ENCODE measurements at regions not wholly inside any gene's neighbourhood (a gene's known extent, or its start where the extent isn't known, plus 50 kb on each side); places are given as distances from the start of the nearest gene placed in this dataset.

DNA sequence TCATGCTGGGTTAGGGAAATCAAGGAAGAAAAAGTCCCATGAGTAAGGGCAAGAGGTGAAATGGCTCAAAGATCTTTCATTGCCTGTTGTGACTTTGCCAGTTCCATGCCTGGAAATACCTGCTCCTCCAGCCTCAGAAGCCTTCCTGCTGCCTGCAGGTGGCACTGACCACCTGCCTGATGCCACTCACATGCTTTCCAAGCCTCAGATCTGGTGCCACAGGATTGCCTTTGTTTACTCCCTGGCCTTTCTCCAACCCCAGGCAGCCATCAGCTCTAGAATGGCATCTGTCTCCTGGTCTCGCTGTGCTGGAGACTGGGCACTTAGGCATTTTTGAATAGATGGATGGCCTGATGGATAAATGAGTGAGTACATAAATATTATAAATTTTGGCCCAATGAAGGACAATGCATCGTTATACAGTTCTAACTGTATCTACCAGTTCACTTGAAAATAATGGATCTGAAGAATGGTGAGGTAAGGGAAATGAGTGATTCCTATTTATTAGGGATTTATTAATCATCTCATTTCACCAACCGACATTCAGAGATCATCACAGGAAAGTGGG, 657.2 kb downstream of the INHBA start:
- no peak overlapping the region for H3K4me3 ChIP-seq (ENCODE audit: low read length in 2 of 2)
- H3K9me3 ChIP-seq (ENCODE audit: control insufficient read depth in 2 of 2, insufficient read depth in 1 of 2, low read length in 1 of 2), result no peaks in the 10 kb centered on the region
- H3K27me3 ChIP-seq (ENCODE audit: control insufficient read depth in 2 of 2, insufficient read depth in 1 of 2, low read length in 1 of 2), result no peaks in the 10 kb centered on the region
- H3K27ac ChIP-seq (ENCODE audit: low read depth in 1 of 2, low read length in 1 of 2), result no peak overlapping the region
- H3K4me1 ChIP-seq (ENCODE audit: control insufficient read depth in 2 of 2, insufficient read depth in 2 of 2, low read length in 2 of 2), result no peaks in the 10 kb centered on the region
- no peak for DNase-seq (ENCODE audit: low read depth in 6 of 9, low spot score in 9 of 9)
- no peaks in the 10 kb centered on the region for H3K36me3 ChIP-seq (ENCODE audit: control insufficient read depth in 2 of 2, insufficient read depth in 2 of 2, low read length in 1 of 2)
- WGBS, result 97% methylated on average over 3 of the region's 3 CpGs

DNA sequence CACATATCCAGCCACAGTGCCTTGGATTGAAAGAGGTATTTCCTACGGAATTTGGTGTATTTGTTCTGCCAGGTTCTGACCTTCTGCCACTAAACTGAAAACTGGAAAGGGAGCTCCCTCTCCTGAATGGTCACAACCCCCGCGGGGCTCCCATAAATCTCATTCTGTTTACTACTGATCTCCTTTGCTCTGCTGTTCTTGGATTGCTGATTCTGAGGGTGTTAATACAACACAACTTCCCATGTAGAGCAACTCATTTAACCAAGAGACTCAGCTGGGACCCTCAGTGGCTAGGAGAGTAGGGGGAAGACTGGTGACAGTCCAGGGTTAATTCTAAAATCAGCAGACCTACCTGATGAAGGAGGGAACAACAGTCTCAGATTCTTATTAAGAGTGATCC, 662.9 kb downstream of the INHBA start:
- WGBS, result 95% methylated on average over 3 of the region's 3 CpGs
- no peak overlapping the region for H3K27ac ChIP-seq (ENCODE audit: low read depth in 1 of 2, low read length in 1 of 2)
- no peak for DNase-seq (ENCODE audit: low read depth in 6 of 9, low spot score in 9 of 9)

DNA sequence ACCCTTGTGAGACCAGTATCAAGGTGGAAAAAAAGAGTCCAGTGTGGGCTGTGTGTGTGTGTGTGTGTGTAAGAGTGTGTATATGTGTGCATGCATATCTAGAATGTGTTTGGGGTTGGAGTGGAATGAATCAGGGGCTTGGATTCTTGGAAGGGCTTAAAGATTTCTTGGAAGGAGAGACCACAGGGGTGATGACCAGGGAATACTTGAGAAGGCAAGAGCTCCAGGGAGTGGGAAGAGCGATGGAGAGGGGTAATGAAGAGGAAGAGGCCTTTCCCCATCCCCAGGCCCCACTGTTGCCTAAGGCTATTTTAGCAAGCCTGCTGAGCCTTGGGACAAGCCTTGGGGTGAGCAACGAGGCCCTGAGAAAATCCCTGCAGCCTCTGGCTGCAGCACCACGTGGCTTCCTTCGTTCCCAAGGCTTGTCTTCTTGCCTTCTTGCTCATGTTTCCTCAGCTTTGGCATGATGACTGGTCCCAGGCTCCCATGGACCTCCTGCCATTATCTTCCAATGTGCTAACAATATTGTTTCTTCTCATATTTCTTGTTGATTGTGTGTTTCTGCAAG, 663.4 kb downstream of the INHBA start:
- Histone ChIP-seq H3K4me1 (ENCODE audit: control insufficient read depth in 2 of 2, insufficient read depth in 2 of 2, low read length in 2 of 2) (peaks cover 19 to 27% of the 10 kb centered on the region in 2 donors), H3K27me3 (ENCODE audit: control insufficient read depth in 2 of 2, insufficient read depth in 1 of 2, low read length in 1 of 2) (no peaks in the 10 kb centered on the region), H3K4me3 (ENCODE audit: low read length in 2 of 2) (no peak overlapping the region), H3K27ac (ENCODE audit: low read depth in 1 of 2, low read length in 1 of 2) (no peak overlapping the region), H3K36me3 (ENCODE audit: control insufficient read depth in 2 of 2, insufficient read depth in 2 of 2, low read length in 1 of 2) (no peaks in the 10 kb centered on the region), H3K9me3 (ENCODE audit: control insufficient read depth in 2 of 2, insufficient read depth in 1 of 2, low read length in 1 of 2) (no peaks in the 10 kb centered on the region)
- whole genome bisulfite sequencing, result 93% methylated on average over 4 of the region's 4 CpGs
- DNase-seq (ENCODE audit: low read depth in 6 of 9, low spot score in 9 of 9), result no peak

More for the DNA sequence above, 662.9 kb downstream of the INHBA start:
- peaks cover 17 to 22% of the 10 kb centered on the region in 2 donors for H3K4me1 ChIP-seq (ENCODE audit: control insufficient read depth in 2 of 2, insufficient read depth in 2 of 2, low read length in 2 of 2)
- no peaks in the 10 kb centered on the region for H3K9me3 ChIP-seq (ENCODE audit: control insufficient read depth in 2 of 2, insufficient read depth in 1 of 2, low read length in 1 of 2)
- H3K36me3 ChIP-seq (ENCODE audit: control insufficient read depth in 2 of 2, insufficient read depth in 2 of 2, low read length in 1 of 2), result no peaks in the 10 kb centered on the region
- no peak overlapping the region for H3K4me3 ChIP-seq (ENCODE audit: low read length in 2 of 2)
- no peaks in the 10 kb centered on the region for H3K27me3 ChIP-seq (ENCODE audit: control insufficient read depth in 2 of 2, insufficient read depth in 1 of 2, low read length in 1 of 2)

DNA sequence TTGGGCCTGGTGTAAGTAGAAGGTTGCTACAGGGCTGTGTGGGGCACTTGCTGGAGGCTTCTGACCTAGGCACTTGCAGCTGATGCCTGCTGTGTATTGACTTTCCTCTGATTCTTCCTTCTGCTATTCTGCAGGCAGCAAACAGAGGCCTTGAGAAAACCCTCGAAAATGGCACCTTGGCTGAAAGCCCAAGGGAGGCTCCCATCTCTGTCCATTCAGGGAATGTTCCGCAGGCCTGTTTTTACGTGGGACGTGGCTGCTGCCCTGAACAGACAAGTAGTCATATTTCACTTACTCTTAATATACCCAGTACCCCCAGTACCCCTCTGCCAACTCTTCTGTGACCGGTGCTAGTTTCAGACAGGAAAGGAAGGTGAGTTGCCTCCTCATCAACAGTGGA, 664.7 kb downstream of the INHBA start:
- Histone ChIP-seq H3K4me1 (ENCODE audit: control insufficient read depth in 2 of 2, insufficient read depth in 2 of 2, low read length in 2 of 2) (peaks cover 19 to 28% of the 10 kb centered on the region in 2 donors), H3K9me3 (ENCODE audit: control insufficient read depth in 2 of 2, insufficient read depth in 1 of 2, low read length in 1 of 2) (no peaks in the 10 kb centered on the region), H3K27ac (ENCODE audit: low read depth in 1 of 2, low read length in 1 of 2) (no peak overlapping the region), H3K36me3 (ENCODE audit: control insufficient read depth in 2 of 2, insufficient read depth in 2 of 2, low read length in 1 of 2) (no peaks in the 10 kb centered on the region), H3K27me3 (ENCODE audit: control insufficient read depth in 2 of 2, insufficient read depth in 1 of 2, low read length in 1 of 2) (no peaks in the 10 kb centered on the region), H3K4me3 (ENCODE audit: low read length in 2 of 2) (no peak overlapping the region)
- whole genome bisulfite sequencing, result 96% methylated on average over 5 of the region's 5 CpGs
- DNase-seq (ENCODE audit: low read depth in 6 of 9, low spot score in 9 of 9), result no peak

DNA sequence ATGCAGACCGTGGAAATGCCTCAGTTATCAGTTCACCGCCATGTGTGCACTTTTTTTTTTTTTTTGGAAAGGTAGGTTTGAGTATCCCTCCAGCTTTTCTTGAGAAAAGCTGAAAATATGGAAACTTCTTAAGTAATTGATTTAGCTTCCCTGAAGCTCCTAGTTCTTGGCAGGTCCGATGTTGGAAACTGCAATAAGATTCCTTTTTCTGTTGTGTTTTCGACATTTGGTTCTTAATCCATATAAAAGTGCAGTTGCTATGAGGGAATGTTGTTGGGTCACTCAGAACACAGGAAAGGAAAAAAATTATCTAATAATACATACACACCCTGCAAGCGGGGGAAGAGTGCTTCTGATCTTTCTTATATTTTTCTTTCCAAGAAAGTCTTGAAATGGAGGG, 665.2 kb downstream of the INHBA start:
- H3K27ac ChIP-seq (ENCODE audit: low read depth in 1 of 2, low read length in 1 of 2), result no peak overlapping the region
- H3K4me3 ChIP-seq (ENCODE audit: low read length in 2 of 2), result no peak overlapping the region
- no peak for DNase-seq (ENCODE audit: low read depth in 6 of 9, low spot score in 9 of 9)
- H3K36me3 ChIP-seq (ENCODE audit: control insufficient read depth in 2 of 2, insufficient read depth in 2 of 2, low read length in 1 of 2), result no peaks in the 10 kb centered on the region
- no peaks in the 10 kb centered on the region for H3K27me3 ChIP-seq (ENCODE audit: control insufficient read depth in 2 of 2, insufficient read depth in 1 of 2, low read length in 1 of 2)
- peaks cover 19 to 28% of the 10 kb centered on the region in 2 donors for H3K4me1 ChIP-seq (ENCODE audit: control insufficient read depth in 2 of 2, insufficient read depth in 2 of 2, low read length in 2 of 2)
- H3K9me3 ChIP-seq (ENCODE audit: control insufficient read depth in 2 of 2, insufficient read depth in 1 of 2, low read length in 1 of 2), result no peaks in the 10 kb centered on the region
- 97% methylated on average over 5 of the region's 5 CpGs for WGBS

DNA sequence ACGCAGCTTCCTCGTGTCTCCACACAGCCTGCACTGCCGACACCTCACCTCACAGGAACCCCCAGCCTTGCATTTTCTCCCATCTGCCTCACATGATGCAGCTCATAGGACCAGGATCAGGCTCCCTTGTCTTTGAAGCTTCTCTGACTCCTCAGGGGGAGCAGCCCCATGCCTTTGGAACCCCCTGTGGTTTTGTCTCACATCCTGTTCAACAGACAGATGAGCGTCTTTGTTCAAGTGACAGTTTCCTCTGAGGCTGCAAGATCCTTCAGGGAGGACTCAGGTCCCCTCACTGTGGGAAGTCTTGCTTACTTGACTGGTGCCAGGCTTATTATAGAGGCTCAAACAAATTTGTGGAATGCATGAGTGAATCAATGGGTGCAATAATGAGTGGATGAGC, 667.1 kb downstream of the INHBA start:
- peak; percentile 36 to 84 (median 50) for DNase-seq (ENCODE audit: low read depth in 6 of 9, low spot score in 9 of 9)
- no peaks in the 10 kb centered on the region for H3K9me3 ChIP-seq (ENCODE audit: control insufficient read depth in 2 of 2, insufficient read depth in 1 of 2, low read length in 1 of 2)
- H3K36me3 ChIP-seq (ENCODE audit: control insufficient read depth in 2 of 2, insufficient read depth in 2 of 2, low read length in 1 of 2), result no peaks in the 10 kb centered on the region
- no peak overlapping the region for H3K4me3 ChIP-seq (ENCODE audit: low read length in 2 of 2)
- WGBS, result 4% methylated on average over 4 of the region's 4 CpGs
- peak overlapping the region in 1 of 2 donors; percentile 33 for H3K27ac ChIP-seq (ENCODE audit: low read depth in 1 of 2, low read length in 1 of 2)
- peaks cover 19 to 28% of the 10 kb centered on the region in 2 donors for H3K4me1 ChIP-seq (ENCODE audit: control insufficient read depth in 2 of 2, insufficient read depth in 2 of 2, low read length in 2 of 2)
- H3K27me3 ChIP-seq (ENCODE audit: control insufficient read depth in 2 of 2, insufficient read depth in 1 of 2, low read length in 1 of 2), result no peaks in the 10 kb centered on the region

DNA sequence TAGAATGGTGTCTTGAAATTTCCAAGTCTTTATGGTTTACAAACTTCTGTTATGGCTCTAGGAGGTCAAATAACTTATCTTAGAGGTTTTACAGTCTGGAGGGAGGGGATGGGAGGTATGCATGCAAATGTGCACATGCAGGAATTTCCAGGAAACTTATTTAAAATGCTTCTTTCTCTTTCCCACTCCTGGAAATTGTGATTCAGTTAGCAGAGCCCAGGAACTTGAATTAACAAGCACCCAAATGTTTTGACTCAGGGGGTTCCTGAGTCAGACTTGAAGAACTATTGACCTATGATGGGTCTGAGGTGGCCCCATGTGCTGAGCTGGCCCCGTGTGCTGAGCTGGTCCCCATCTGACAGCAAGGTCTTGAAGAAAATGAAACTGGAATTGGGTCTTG, 669.4 kb downstream of the INHBA start:
- peaks cover 19 to 28% of the 10 kb centered on the region in 2 donors for H3K4me1 ChIP-seq (ENCODE audit: control insufficient read depth in 2 of 2, insufficient read depth in 2 of 2, low read length in 2 of 2)
- H3K36me3 ChIP-seq (ENCODE audit: control insufficient read depth in 2 of 2, insufficient read depth in 2 of 2, low read length in 1 of 2), result no peaks in the 10 kb centered on the region
- H3K4me3 ChIP-seq (ENCODE audit: low read length in 2 of 2), result no peak overlapping the region
- WGBS, result 88% methylated on average over 1 of the region's 1 CpG
- no peaks in the 10 kb centered on the region for H3K27me3 ChIP-seq (ENCODE audit: control insufficient read depth in 2 of 2, insufficient read depth in 1 of 2, low read length in 1 of 2)
- H3K27ac ChIP-seq (ENCODE audit: low read depth in 1 of 2, low read length in 1 of 2), result no peak overlapping the region
- no peaks in the 10 kb centered on the region for H3K9me3 ChIP-seq (ENCODE audit: control insufficient read depth in 2 of 2, insufficient read depth in 1 of 2, low read length in 1 of 2)
- DNase-seq (ENCODE audit: low read depth in 6 of 9, low spot score in 9 of 9), result no peak

DNA sequence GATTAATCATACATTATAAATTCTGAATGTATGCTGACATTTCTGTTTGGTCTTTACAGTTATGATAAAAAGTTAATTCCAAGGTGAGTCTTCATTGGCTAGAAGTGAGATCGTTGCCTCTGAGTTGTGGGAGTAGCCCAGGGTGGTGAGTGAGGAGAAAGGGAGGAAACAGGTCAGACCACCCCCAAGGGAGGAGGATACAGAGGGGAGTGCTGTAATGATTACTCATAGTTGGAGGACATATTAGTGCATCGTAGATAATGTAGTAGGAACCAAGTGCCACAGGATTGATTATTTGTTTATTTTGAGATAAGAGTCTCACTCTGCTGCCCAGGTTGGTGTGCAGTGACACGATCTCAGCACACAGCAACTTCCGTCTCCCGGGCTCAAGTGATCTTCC, 672.2 kb downstream of the INHBA start:
- DNase-seq (ENCODE audit: low read depth in 6 of 9, low spot score in 9 of 9), result no peak
- peaks cover 6 to 13% of the 10 kb centered on the region in 2 donors for H3K4me1 ChIP-seq (ENCODE audit: control insufficient read depth in 2 of 2, insufficient read depth in 2 of 2, low read length in 2 of 2)
- WGBS, result 93% methylated on average over 5 of the region's 5 CpGs
- no peaks in the 10 kb centered on the region for H3K27me3 ChIP-seq (ENCODE audit: control insufficient read depth in 2 of 2, insufficient read depth in 1 of 2, low read length in 1 of 2)
- no peaks in the 10 kb centered on the region for H3K9me3 ChIP-seq (ENCODE audit: control insufficient read depth in 2 of 2, insufficient read depth in 1 of 2, low read length in 1 of 2)
- no peak overlapping the region for H3K4me3 ChIP-seq (ENCODE audit: low read length in 2 of 2)
- H3K36me3 ChIP-seq (ENCODE audit: control insufficient read depth in 2 of 2, insufficient read depth in 2 of 2, low read length in 1 of 2), result no peaks in the 10 kb centered on the region
- no peak overlapping the region for H3K27ac ChIP-seq (ENCODE audit: low read depth in 1 of 2, low read length in 1 of 2)

DNA sequence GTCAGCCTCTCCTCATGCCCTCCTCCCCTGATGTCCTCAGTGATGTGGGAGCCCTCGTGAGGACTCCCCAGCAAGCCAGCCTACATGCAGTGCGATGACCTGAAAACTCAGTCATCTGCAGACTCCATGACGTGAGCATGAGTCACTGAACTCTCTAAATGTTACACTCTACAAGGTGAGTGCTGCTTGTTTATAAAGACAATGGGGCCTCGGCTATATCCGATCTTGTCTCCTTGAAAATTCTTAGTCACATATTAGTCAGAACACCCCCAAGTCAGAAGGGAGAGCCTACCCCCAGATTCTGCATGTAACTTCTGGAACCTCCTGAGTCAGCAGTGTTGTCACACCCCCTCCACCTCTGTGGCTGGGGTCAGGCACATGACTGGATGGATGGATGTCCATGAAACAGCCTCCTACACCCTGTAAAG, 673.8 kb downstream of the INHBA start:
- WGBS, result 94% methylated on average over 5 of the region's 5 CpGs
- H3K27ac ChIP-seq (ENCODE audit: low read depth in 1 of 2, low read length in 1 of 2), result no peak overlapping the region
- no peak overlapping the region for H3K4me3 ChIP-seq (ENCODE audit: low read length in 2 of 2)
- no peaks in the 10 kb centered on the region for H3K4me1 ChIP-seq (ENCODE audit: control insufficient read depth in 2 of 2, insufficient read depth in 2 of 2, low read length in 2 of 2)
- H3K36me3 ChIP-seq (ENCODE audit: control insufficient read depth in 2 of 2, insufficient read depth in 2 of 2, low read length in 1 of 2), result no peaks in the 10 kb centered on the region
- no peak for DNase-seq (ENCODE audit: low read depth in 6 of 9, low spot score in 9 of 9)
- no peaks in the 10 kb centered on the region for H3K9me3 ChIP-seq (ENCODE audit: control insufficient read depth in 2 of 2, insufficient read depth in 1 of 2, low read length in 1 of 2)
- H3K27me3 ChIP-seq (ENCODE audit: control insufficient read depth in 2 of 2, insufficient read depth in 1 of 2, low read length in 1 of 2), result no peaks in the 10 kb centered on the region
